ENCODE measurements at regions not wholly inside any gene's neighbourhood (a gene's known extent, or its start where the extent isn't known, plus 50 kb on each side); places are given as distances from the start of the nearest gene placed in this dataset.

- TF ChIP-seq POLR2A (IDR thresholded peaks at IDR 0.05; ENCODE audit: low read depth, low read length) (no peak), POLR2AphosphoS5 (IDR thresholded peaks at IDR 0.05; ENCODE audit: low read depth, low read length) (no peak), POU2F2 (IDR thresholded peaks at IDR 0.05; ENCODE audit: low read depth, low read length) (no peak), TAF1 (IDR thresholded peaks at IDR 0.05; ENCODE audit: low read depth, low read length) (no peak), SPI1 (IDR thresholded peaks at IDR 0.05; ENCODE audit: low read depth, low read length) (no peak)
Observed at GRCh38 chr14:97275276-97275675, 478.1 kb downstream of the VRK1 start.

Data from GM12891 (cell line).